ENCODE measurements at regions not wholly inside any gene's neighbourhood (a gene's known extent, or its start where the extent isn't known, plus 50 kb on each side); places are given as distances from the start of the nearest gene placed in this dataset.

DNA sequence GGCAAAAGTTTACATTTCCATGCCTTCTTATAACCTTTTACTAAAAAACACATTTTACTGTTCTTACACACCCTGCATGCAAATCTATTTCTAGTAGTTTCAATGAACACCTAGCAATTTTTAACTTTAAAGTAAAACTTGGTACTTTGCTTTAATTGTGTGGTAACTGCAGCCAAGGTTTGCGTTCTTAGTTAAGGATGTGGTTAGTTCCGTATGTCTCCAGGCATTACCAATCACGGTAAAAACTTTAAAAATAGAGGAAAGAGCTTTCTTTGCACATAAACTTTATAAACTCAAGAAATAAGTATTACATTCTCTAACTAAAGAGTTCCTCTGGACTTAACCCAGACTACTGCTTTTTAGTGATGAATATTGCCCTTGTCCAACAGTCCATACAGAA, 795.2 kb downstream of the SLC16A7 start:
- Histone ChIP-seq H3K4me3 (ENCODE audit: extremely low read depth, insufficient read depth, low read length, poor library complexity, severe bottlenecking) (no peak overlapping the region), H3K36me3 (ENCODE audit: control insufficient read depth, insufficient read depth, low read length) (no peaks in the 10 kb centered on the region), H3K4me1 (ENCODE audit: control insufficient read depth, insufficient read depth, low read length, poor library complexity, severe bottlenecking) (no peaks in the 10 kb centered on the region), H3K9me3 (ENCODE audit: control insufficient read depth, low read length) (peaks cover 7% of the 10 kb centered on the region), H3K27ac (ENCODE audit: low read depth, low read length, severe bottlenecking) (no peak overlapping the region)
- no CpG with 5 or more reads among the region's 3 CpGs for WGBS, 2 experiments (ENCODE audit: insufficient coverage in 2 of 2)

DNA sequence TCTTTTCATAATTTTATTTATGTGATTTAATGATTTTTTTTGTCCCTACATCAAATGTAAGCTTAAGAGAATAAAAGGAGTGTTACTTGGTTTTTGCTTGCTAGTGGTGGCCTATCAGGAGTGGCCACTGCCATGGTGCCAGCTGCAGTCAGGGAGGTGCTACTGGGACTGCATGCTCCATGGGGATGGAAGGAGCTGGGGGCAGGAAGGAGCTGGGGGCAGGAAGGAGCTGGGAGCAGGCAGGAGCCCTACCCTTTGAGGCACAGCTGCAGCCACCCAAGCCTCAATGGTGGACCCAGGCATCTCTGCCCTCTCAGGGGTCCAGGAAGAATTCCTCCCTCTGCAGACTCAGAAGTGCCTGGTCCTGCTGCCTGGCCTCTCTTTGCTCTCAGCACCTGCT, 796.0 kb downstream of the SLC16A7 start:
- Histone ChIP-seq H3K4me3 (ENCODE audit: extremely low read depth, insufficient read depth, low read length, poor library complexity, severe bottlenecking) (no peak overlapping the region), H3K4me1 (ENCODE audit: control insufficient read depth, insufficient read depth, low read length, poor library complexity, severe bottlenecking) (no peaks in the 10 kb centered on the region), H3K27ac (ENCODE audit: low read depth, low read length, severe bottlenecking) (no peak overlapping the region), H3K9me3 (ENCODE audit: control insufficient read depth, low read length) (peaks cover 7% of the 10 kb centered on the region), H3K36me3 (ENCODE audit: control insufficient read depth, insufficient read depth, low read length) (no peaks in the 10 kb centered on the region)

DNA sequence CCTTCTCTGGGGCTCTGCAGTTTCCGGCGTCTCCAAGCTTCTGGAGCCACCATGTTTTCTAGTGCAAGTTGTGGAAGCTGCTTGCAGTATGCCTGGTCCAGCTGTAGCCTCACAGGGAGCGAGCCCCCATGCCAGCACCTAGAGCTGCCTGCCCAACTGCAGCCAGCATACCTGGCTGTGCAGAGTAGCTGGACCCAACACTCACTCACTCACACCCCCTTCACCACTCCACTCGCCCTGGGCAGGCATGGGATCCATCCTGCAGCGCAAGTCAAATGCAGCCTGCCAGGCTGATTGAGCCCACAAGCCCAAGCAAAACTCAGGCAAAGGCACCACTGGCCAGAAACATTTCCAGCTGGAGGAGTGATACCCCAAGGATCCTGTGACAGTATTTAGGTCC, 797.3 kb downstream of the SLC16A7 start:
- H3K27ac ChIP-seq (ENCODE audit: low read depth, low read length, severe bottlenecking), result no peak overlapping the region
- H3K4me1 ChIP-seq (ENCODE audit: control insufficient read depth, insufficient read depth, low read length, poor library complexity, severe bottlenecking), result no peaks in the 10 kb centered on the region
- no peak overlapping the region for H3K4me3 ChIP-seq (ENCODE audit: extremely low read depth, insufficient read depth, low read length, poor library complexity, severe bottlenecking)
- WGBS, 2 experiments (ENCODE audit: insufficient coverage in 2 of 2), result 76 to 87% methylated on average over 4 of the region's 5 CpGs
- no peaks in the 10 kb centered on the region for H3K36me3 ChIP-seq (ENCODE audit: control insufficient read depth, insufficient read depth, low read length)
- peaks cover 7% of the 10 kb centered on the region for H3K9me3 ChIP-seq (ENCODE audit: control insufficient read depth, low read length)

DNA sequence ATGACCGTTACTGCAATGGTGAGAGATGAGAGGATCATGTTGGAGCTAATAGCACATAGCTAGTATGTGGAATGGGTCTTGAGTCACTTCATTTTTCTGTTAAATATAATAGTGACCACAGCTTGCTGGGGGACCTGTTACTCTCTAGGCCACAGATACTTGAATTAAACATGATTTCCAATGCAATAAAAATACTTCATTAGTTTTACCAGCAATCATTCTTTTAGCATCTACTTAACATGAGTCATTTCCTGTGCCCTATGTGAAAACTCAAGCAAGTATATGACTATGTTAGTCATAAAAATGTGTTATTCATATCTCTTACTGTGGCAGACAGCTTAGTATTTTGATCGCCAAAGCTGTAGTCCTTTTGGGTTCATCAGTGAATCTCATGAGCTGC, 798.8 kb downstream of the SLC16A7 start:
- H3K4me3 ChIP-seq (ENCODE audit: extremely low read depth, insufficient read depth, low read length, poor library complexity, severe bottlenecking), result no peak overlapping the region
- no peak overlapping the region for H3K27ac ChIP-seq (ENCODE audit: low read depth, low read length, severe bottlenecking)
- H3K9me3 ChIP-seq (ENCODE audit: control insufficient read depth, low read length), result peaks cover 7% of the 10 kb centered on the region
- no peaks in the 10 kb centered on the region for H3K4me1 ChIP-seq (ENCODE audit: control insufficient read depth, insufficient read depth, low read length, poor library complexity, severe bottlenecking)
- 80 to 100% methylated on average over 1 of the region's 2 CpGs for WGBS, 2 experiments (ENCODE audit: insufficient coverage in 2 of 2)
- no peaks in the 10 kb centered on the region for H3K36me3 ChIP-seq (ENCODE audit: control insufficient read depth, insufficient read depth, low read length)

DNA sequence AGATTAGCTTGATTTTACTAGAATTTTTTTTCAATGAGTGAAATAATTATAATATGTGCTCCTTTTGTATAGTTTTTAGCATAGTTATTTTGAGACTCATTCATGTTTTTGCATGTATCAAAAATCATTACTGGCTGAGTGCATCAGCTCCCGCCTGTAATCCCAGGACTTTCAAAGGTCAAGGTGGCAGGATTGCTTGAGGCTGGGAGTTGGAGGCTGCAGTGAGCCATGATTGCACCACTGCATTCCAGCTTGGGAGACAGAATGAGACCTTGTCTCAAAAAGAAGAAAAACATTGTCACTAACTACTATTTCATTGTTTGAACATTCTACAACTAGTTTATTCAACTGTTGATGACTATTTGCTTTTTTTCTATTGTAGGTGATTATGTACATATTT, 802.7 kb downstream of the SLC16A7 start:
- no peaks in the 10 kb centered on the region for H3K9me3 ChIP-seq (ENCODE audit: control insufficient read depth, low read length)
- WGBS, 2 experiments (ENCODE audit: insufficient coverage in 2 of 2), result 75% methylated on average over 1 of the region's 1 CpG; no CpG with 5 or more reads in 1 of the 2 experiments
- H3K4me1 ChIP-seq (ENCODE audit: control insufficient read depth, insufficient read depth, low read length, poor library complexity, severe bottlenecking), result no peaks in the 10 kb centered on the region
- H3K27ac ChIP-seq (ENCODE audit: low read depth, low read length, severe bottlenecking), result no peak overlapping the region
- no peak overlapping the region for H3K4me3 ChIP-seq (ENCODE audit: extremely low read depth, insufficient read depth, low read length, poor library complexity, severe bottlenecking)
- no peaks in the 10 kb centered on the region for H3K36me3 ChIP-seq (ENCODE audit: control insufficient read depth, insufficient read depth, low read length)

DNA sequence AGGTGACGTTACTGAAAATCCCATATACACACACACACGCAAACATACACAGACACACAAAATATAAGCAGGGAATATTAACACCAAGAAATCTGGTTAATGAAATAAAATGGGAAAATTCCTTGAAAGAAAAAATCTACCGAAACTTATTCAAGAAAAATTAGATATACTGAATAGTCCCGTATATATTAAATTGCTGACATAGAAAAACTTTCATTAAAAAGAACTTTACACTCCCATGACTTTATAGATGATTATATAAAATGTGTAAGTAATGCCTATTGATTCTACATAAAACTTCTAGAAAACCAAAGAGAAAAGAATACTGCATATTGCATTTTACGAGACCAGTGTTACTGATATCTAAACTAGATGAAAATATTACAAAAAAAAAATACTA, 803.2 kb downstream of the SLC16A7 start:
- no peak overlapping the region for H3K27ac ChIP-seq (ENCODE audit: low read depth, low read length, severe bottlenecking)
- no peaks in the 10 kb centered on the region for H3K36me3 ChIP-seq (ENCODE audit: control insufficient read depth, insufficient read depth, low read length)
- H3K9me3 ChIP-seq (ENCODE audit: control insufficient read depth, low read length), result no peaks in the 10 kb centered on the region
- no peak overlapping the region for H3K4me3 ChIP-seq (ENCODE audit: extremely low read depth, insufficient read depth, low read length, poor library complexity, severe bottlenecking)
- WGBS, 2 experiments (ENCODE audit: insufficient coverage in 2 of 2), result no CpG with 5 or more reads among the region's 5 CpGs
- no peaks in the 10 kb centered on the region for H3K4me1 ChIP-seq (ENCODE audit: control insufficient read depth, insufficient read depth, low read length, poor library complexity, severe bottlenecking)

DNA sequence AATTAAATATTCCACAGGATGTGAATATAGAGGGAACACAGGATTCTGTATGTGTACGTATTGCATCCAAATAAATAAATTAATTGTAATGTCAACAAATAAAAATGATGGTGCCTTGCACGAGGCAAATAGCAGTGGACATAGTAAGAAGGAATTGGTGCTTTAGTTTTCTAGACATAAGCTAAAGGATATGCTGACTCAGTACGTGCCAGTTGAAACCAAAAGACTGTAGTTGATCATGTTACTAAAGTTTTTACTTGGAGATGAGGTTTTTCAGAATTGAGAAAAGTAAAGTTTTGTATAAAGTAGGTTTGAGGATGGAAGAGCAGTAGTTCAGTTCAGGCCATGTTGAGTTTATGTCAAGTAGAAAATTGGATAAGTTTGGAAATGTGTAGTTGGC, 807.2 kb downstream of the SLC16A7 start:
- Histone ChIP-seq H3K4me3 (ENCODE audit: extremely low read depth, insufficient read depth, low read length, poor library complexity, severe bottlenecking) (no peak overlapping the region), H3K4me1 (ENCODE audit: control insufficient read depth, insufficient read depth, low read length, poor library complexity, severe bottlenecking) (no peaks in the 10 kb centered on the region)

DNA sequence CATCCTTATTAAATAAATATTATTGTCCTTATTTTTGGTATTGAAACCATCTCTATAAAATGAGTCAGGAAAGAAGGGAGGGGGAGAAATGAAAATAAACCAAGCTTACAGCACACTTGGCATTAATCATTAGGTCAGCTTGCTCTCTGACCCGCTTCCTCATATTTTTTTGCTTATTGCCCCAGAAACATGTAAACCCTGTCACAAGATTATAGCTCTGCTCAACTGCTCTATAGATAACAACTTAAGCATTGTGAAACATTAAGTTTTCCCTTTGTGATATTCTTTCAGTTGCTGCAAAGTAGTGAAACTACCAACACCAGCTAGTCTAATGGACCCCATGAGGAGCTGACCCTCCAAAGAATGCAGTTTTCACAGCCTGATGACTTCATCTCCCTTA, 819.5 kb downstream of the SLC16A7 start:
- Histone ChIP-seq H3K9me3 (ENCODE audit: control insufficient read depth, low read length) (peaks cover 6% of the 10 kb centered on the region), H3K4me1 (ENCODE audit: control insufficient read depth, insufficient read depth, low read length, poor library complexity, severe bottlenecking) (no peaks in the 10 kb centered on the region), H3K4me3 (ENCODE audit: extremely low read depth, insufficient read depth, low read length, poor library complexity, severe bottlenecking) (no peak overlapping the region), H3K36me3 (ENCODE audit: control insufficient read depth, insufficient read depth, low read length) (no peaks in the 10 kb centered on the region), H3K27ac (ENCODE audit: low read depth, low read length, severe bottlenecking) (no peak overlapping the region)
- WGBS, 2 experiments (ENCODE audit: insufficient coverage in 2 of 2), result 100% methylated on average over 1 of the region's 1 CpG

More for the DNA sequence above, 807.2 kb downstream of the SLC16A7 start:
- Histone ChIP-seq H3K36me3 (ENCODE audit: control insufficient read depth, insufficient read depth, low read length) (no peaks in the 10 kb centered on the region), H3K27ac (ENCODE audit: low read depth, low read length, severe bottlenecking) (no peak overlapping the region), H3K9me3 (ENCODE audit: control insufficient read depth, low read length) (no peaks in the 10 kb centered on the region)
- 66 to 80% methylated on average over 2 of the region's 3 CpGs for WGBS, 2 experiments (ENCODE audit: insufficient coverage in 2 of 2)

DNA sequence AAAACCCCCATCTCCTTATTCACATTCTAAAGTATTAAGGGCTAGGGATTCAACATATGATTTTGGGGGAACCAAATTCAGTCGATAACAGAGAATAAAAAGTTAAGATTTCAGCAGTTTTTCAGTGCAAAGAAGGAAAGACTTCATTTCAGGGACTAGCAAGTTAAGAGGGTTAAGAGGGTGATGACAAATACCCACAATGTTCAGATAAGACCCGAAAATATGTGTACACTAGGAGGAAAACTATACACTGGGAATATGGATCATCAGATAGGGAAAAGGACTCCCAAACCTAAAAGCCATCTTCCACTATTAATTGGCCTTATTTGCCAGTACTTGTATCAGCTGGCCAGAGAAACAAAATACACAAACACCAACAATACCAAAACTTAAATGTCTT, 824.2 kb downstream of the SLC16A7 start:
- WGBS, 2 experiments (ENCODE audit: insufficient coverage in 2 of 2), result 80 to 88% methylated on average over 1 of the region's 2 CpGs

DNA sequence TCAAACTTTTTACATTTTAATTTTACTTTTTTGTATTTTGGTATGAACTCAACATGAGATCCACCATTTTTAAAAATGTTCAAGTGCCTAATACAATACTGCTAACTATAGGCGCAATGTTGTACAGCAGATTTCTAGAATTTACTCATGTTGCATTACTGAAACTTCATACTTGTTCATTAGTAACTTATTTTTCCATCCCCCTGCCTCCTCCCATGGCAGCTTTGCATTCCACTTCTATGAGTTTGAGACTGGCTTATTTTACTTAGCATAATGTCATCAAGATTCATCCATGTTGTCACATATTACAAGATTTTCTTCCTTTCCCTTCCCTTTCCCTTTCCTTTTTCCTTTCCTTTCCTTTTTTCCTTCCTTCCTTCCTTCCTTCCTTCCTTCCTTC, 825.9 kb downstream of the SLC16A7 start:
- no peaks in the 10 kb centered on the region for H3K4me1 ChIP-seq (ENCODE audit: control insufficient read depth, insufficient read depth, low read length, poor library complexity, severe bottlenecking)
- H3K9me3 ChIP-seq (ENCODE audit: control insufficient read depth, low read length), result peaks cover 3% of the 10 kb centered on the region
- H3K36me3 ChIP-seq (ENCODE audit: control insufficient read depth, insufficient read depth, low read length), result no peaks in the 10 kb centered on the region
- H3K27ac ChIP-seq (ENCODE audit: low read depth, low read length, severe bottlenecking), result no peak overlapping the region
- 100% methylated on average over 1 of the region's 1 CpG; no CpG with 5 or more reads in 1 of the 2 experiments for WGBS, 2 experiments (ENCODE audit: insufficient coverage in 2 of 2)
- H3K4me3 ChIP-seq (ENCODE audit: extremely low read depth, insufficient read depth, low read length, poor library complexity, severe bottlenecking), result no peak overlapping the region

More for the DNA sequence above, 824.2 kb downstream of the SLC16A7 start:
- no peaks in the 10 kb centered on the region for H3K36me3 ChIP-seq (ENCODE audit: control insufficient read depth, insufficient read depth, low read length)
- peaks cover 10% of the 10 kb centered on the region for H3K9me3 ChIP-seq (ENCODE audit: control insufficient read depth, low read length)
- H3K27ac ChIP-seq (ENCODE audit: low read depth, low read length, severe bottlenecking), result no peak overlapping the region
- no peak overlapping the region for H3K4me3 ChIP-seq (ENCODE audit: extremely low read depth, insufficient read depth, low read length, poor library complexity, severe bottlenecking)
- H3K4me1 ChIP-seq (ENCODE audit: control insufficient read depth, insufficient read depth, low read length, poor library complexity, severe bottlenecking), result no peaks in the 10 kb centered on the region

DNA sequence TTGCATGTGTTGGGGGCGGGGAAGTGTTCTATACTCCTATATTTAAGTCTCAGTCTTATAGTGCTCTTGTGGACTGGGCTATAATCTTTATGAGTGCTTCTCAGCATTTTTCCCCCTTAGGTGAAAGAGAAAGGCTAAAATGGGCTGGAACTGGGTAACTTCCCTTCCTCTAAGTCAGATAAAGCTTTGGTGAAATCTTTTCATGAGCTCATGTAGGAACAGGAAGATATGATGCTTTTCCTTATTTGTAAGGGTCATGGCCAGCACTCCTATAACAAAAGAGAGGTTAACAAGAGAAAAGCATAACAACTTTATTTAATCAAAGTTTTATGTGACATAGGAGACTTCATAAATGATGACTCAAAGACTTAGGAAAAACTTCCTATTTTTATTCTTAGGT, 841.5 kb downstream of the SLC16A7 start:
- no CpG with 5 or more reads among the region's 1 CpG for WGBS, 2 experiments (ENCODE audit: insufficient coverage in 2 of 2)
- H3K4me1 ChIP-seq (ENCODE audit: control insufficient read depth, insufficient read depth, low read length, poor library complexity, severe bottlenecking), result no peaks in the 10 kb centered on the region
- H3K9me3 ChIP-seq (ENCODE audit: control insufficient read depth, low read length), result no peaks in the 10 kb centered on the region

DNA sequence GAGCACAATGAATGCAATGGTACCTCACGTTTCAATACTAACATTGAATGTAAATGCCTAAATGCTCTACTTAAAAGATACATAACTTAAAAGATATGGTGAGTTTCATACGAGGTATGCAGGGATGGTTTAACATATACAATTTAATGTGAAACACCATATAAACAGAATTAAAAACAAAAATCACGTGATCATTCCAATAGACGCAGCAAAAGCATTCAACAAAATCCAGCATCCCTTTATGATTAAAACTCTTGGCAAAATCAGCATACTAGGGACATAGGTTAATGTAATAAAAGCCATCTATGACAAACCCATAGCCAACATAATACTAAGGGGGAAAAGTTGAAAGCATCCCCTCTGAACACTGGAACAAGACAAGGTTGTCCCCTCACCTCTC, 845.7 kb downstream of the SLC16A7 start:
- WGBS, 2 experiments (ENCODE audit: insufficient coverage in 2 of 2), result no CpG with 5 or more reads among the region's 4 CpGs

More for the DNA sequence above, 841.5 kb downstream of the SLC16A7 start:
- Histone ChIP-seq H3K27ac (ENCODE audit: low read depth, low read length, severe bottlenecking) (no peak overlapping the region), H3K4me3 (ENCODE audit: extremely low read depth, insufficient read depth, low read length, poor library complexity, severe bottlenecking) (no peak overlapping the region), H3K36me3 (ENCODE audit: control insufficient read depth, insufficient read depth, low read length) (no peaks in the 10 kb centered on the region)

More for the DNA sequence above, 845.7 kb downstream of the SLC16A7 start:
- Histone ChIP-seq H3K27ac (ENCODE audit: low read depth, low read length, severe bottlenecking) (no peak overlapping the region), H3K4me1 (ENCODE audit: control insufficient read depth, insufficient read depth, low read length, poor library complexity, severe bottlenecking) (no peaks in the 10 kb centered on the region), H3K4me3 (ENCODE audit: extremely low read depth, insufficient read depth, low read length, poor library complexity, severe bottlenecking) (no peak overlapping the region), H3K36me3 (ENCODE audit: control insufficient read depth, insufficient read depth, low read length) (no peaks in the 10 kb centered on the region), H3K9me3 (ENCODE audit: control insufficient read depth, low read length) (peaks cover 4% of the 10 kb centered on the region)
